GM18505 (cell line): ENCODE measurements at regions not wholly inside any gene's neighbourhood (a gene's known extent, or its start where the extent isn't known, plus 50 kb on each side); places are given as distances from the start of the nearest gene placed in this dataset.

Experiments used
- ATAC-seq: cut with Tn5 transposase; IDR thresholded peaks from one replicate; pipeline ENCODE4 v1.9.1; 2021; ENCODE audit not compliant: unreplicated experiment
- POLR2A ChIP-seq: IDR thresholded peaks from 4 replicates; pipeline ENCODE4 v1.6.1; 2011; ENCODE audit warnings: borderline replicate concordance; ENCODE audit not compliant: insufficient read depth, insufficient read length; ENCODE audit errors: extremely low read depth

DNA sequence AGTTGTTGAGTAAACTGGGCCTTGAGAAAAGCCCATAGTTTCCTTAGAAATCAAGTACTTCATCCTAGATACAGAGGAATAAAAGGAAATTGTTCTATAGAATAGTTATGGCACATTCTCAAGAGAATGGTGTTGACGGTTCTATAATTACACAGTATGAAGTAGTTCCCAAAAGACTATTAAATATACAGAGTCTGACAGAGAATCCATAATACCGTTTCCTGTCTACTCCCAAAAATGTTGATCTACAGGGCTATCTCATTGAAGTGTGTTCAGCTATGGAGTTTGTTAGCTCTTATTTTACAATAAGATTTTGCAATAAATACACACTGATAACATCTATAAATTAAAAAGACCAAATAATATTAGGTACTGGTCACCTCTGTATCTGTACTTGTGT is 799.7 kb downstream of the RPS29 start:
- TF ChIP-seq POLR2A = no peak
- ATAC-seq = no peak

DNA sequence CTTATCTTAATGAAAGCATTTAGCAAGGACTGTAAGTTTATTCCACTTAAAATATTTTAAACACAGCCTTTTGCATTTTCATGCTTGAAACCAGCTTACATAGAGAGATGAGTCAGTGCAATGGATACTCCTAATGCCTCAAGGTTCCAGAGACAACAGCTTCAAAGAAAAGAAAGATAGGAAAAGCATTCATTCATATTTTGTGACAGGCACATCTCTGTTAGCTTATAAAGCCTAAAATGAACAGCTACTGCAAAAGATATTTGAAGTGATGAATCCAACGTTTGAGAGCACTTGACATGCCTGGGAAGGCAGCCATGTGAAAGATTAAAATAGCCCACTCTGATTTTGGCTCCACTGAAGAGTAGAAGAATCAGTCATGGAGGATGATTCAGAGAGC is 814.5 kb downstream of the RPS29 start:
- TF ChIP-seq POLR2A = no peak
- ATAC-seq = no peak

DNA sequence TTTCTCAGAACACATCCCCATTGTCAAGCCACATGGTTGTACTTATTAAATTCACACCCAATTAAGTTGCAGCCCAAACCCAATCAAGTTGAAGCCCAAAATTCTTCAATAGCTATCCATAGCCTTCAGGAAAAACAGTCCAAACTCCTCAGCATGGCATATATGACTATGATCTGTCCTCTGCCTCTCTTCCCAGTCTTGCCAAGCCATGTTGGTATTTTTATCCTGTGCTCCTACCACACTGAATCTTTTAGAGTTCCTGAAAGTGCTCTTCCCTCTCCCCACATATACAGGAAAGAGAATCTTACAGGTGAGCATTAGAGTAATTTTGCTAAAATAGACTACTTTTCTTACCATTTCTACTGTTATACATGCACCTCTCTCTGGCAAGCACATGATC is 834.9 kb downstream of the RPS29 start:
- ATAC-seq = no peak
- TF ChIP-seq POLR2A = no peak

DNA sequence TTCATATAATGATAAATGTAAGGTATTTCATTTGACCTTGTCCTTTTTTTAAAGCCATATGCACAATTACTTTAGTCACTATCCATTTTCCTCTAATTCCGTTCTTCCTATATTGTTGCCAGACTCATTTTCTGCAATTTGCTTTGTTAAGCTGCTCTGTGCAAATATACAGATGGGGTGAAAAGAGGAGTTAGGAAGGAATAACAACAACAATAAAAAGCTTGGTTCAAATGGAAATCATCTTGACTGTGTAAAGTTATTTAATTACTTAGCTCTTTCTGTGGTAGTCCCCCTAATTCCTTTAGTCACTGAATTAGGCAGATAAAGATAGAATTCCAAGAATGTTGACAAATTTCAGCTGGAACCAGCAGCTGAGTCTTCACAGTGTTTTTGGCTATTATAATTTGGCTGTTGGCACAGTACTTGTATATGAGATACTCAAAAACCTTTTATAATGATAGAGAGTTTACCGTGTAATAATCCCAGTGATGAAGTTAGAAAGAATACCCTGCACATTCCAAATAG is 838.0 kb downstream of the RPS29 start:
- TF ChIP-seq POLR2A = no peak
- ATAC-seq = no peak

DNA sequence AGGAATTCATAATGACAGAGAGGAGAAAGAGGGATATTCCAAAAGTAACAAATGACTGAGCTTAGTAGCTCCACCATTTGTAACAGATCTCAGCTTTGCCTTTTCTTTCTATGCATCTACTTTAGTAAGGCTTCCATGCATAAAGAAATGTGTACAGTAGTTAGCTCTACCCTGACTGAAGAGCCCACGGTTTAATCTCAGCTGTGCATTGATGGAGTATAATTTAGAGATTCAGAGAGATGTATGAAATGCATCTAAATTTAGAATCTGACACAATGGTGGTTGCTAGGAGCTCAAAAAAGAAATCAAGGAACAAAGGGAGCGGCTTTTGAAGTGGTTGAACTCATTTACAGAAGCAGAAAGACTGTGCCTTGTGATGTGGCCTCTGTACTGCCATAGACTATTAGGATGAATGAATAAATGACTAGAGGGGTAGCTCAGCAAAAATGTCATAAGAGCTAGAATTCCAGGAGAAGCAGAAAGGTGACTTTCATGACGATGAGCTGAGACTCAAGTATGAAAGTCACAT is 838.6 kb downstream of the RPS29 start:
- no peak for ATAC-seq

DNA sequence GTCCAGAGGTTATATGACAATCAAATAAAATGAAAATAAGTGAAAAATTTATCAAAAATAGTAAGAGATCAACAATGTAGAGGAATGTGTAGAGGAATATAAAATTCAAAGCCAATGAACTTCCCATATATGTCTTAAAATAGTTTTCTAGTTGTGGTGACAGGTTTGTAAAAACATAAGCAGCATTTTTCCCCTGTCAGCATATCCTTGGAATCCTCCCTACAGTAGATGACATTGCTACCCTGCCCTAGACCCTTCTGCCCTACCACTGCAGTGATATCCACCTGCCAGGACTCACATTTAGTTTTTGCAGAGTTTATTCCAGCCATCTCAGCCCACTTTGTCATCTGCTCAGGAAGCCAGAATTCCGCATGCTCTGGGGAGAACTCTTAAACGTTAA is 842.0 kb downstream of the RPS29 start:
- ATAC-seq = no peak
- TF ChIP-seq POLR2A = no peak

More for the DNA sequence above, 838.6 kb downstream of the RPS29 start:
- no peak for TF ChIP-seq POLR2A

DNA sequence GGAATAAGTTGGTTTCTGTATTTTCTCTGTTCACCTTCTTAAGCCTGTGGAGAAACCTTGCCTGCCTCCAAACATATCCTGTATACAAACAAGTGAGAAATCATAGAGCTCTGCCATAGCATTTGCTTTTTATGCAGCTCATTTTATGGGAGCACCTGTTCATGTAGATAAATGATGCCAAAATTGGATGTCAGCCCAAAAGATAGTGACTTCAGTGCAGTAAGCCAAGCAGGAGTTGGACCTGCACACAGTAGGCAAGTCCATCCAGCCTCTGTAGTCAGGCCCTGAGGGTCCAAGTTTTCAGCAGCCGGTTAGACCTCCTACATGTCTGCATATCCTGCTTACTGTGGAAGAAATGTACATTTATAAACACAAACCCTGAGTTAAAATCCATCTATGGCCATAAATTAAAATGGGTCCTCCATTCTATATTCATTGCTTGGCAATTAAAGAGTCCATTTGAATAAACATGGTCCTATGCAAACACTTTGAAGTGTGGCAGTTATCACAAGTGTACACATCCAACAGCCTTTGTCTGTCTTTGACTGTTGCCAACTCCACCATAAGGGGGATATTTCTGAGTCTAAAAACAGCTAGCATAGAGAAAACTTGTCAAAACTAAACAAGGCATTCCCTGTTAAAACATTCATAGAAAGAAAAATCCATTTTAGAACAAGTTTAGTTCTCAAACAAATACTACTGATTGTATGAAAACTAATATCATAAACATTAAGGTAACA is 847.8 kb downstream of the RPS29 start:
- TF ChIP-seq POLR2A = no peak
- ATAC-seq = no peak

DNA sequence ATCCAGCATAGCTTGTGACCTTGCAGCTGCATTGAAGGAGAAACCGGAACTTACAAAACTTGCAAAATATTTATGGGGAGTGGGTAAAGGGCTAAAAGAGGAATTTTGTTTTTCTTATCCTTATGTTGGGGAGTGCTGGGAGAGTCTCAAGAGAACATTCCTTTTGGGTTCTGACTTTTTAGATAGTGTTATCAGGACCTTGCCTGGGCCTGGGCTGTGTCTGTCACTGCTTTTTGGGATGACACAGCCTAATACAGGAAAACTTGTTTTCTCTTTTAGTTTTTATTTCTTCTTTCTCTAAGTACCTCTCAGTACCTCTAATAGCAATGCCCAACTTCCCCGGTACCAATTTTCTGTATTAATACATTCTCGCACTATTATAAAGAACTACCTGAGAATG is 850.6 kb downstream of the RPS29 start:
- ATAC-seq = no peak
- TF ChIP-seq POLR2A = no peak

DNA sequence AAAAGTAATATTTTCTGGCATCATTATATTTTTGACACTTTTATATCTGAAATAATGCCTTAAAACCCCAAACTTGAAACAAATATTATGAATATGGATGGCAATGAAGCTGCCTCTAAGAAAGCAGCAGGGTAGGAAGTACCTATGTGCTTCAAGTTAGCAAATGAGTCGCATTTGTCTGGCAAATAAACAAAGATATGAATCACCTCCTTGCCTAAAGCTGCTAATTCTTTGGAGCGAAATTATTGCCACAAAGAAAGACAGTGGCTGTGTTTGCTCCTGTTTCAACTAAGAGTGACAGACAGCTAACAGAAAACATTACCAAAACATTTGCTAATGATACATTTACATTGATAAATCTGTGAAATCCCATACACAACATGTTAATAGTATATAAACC is 854.9 kb downstream of the RPS29 start:
- ATAC-seq = no peak
- TF ChIP-seq POLR2A = no peak

DNA sequence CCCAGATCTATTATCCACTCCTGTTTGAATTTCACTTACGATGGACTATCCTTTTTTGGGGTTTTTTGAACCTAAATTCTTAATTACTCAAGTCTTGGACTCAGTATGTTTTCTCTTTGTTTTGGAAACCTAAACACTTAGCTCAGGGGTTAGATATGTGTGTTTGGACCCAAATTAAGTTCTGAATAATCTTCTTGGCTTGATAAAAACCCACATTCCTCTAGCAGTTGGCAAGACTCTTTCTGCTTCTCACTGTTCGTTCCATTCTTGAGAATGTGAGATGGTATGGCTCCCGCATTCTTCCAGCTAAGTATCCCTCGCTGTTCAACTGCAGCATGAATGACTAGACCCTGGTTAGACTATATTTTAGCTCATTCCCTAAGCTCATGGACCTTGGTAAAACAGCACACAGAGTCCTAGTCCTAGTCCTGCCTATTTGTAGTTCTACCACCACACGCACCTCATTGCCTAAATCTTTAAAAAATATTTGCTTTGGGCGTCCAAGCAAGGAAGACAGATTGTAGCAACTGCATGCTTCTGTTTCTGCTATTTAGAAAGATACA is 860.0 kb downstream of the RPS29 start:
- no peak for ATAC-seq
- TF ChIP-seq POLR2A = no peak

DNA sequence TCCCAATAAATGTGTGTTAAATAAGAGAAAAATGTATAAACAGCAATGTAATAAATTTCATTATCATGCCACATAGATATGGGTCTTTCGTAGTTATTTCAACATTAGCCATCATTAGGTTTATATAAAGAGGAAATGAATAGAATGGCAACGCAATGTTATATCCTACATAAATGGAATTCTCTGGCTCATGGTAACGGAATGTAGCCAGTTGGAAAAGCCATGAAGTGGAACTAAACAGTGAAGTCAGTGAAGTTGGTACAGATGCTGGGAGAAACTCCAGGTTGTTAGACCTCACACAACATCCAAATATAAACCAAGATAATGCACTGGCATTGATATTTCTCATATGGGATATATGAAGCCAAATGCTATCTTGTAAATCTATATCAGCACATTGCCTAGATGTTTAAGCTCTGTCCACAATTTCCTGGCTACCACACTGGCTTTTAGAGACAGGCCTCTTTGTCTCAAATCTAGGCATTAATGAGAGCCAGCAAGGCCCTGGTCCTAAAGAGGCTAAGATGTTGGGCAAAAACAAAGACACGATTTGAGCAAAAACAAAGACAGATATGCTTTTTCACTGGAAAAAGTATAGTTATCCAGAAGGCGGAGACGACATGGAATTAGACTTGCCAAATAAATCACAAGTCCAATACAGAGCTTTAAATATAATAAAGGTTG is 861.0 kb downstream of the RPS29 start:
- no peak for ATAC-seq
- TF ChIP-seq POLR2A = no peak

DNA sequence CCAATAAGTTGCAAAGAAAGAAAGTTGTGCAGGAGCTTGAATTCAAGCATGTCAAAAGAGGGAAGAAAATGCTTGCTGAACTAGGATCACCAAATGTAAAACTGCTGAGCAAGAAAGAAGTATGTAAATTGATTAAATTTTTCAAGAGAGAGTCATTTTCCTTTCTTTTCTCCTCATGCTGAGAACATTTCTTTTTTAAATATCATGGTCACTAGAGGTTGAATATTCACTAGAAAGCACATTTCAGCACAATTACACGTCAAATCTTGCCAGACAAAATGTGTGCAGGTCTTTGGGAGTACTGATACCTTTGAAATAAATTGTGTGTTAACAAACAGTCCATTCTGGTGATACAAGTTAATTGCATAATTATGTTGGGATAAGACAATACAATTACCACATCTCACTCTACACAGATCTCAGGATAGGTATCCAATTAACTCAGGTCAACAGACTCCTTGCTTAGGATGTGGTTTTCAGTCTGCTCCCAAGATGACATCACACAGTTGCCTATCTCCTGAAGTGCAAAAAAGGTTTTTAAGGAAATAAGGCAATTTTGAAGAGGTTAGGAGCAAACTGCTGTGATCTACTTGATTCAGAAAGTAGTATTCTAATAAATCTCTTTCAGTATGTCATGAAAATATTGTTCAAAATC is 862.2 kb downstream of the RPS29 start:
- ATAC-seq = no peak

DNA sequence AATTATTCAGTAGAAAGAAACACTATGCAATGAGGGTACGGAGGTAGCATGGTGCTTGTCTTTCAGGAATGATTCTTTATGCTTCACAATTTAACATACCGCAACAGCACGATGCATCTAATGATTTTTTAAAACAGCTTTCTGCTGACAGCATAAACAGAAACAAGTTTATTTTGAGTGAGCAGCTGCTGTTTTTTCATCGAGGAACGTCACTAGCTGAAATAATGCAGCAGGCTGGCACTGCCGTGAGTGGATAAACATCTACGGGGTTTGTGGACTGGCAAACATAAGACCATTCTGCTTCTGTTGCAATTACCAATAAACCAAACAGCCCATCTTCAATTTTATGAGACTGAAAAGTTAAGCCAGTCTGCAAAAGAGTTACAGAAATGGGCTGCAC is 871.8 kb downstream of the RPS29 start:
- no peak for ATAC-seq
- TF ChIP-seq POLR2A = no peak

More for the DNA sequence above, 862.2 kb downstream of the RPS29 start:
- TF ChIP-seq POLR2A = no peak
